ENCODE measurements at regions not wholly inside any gene's neighbourhood (a gene's known extent, or its start where the extent isn't known, plus 50 kb on each side); places are given as distances from the start of the nearest gene placed in this dataset.

DNA sequence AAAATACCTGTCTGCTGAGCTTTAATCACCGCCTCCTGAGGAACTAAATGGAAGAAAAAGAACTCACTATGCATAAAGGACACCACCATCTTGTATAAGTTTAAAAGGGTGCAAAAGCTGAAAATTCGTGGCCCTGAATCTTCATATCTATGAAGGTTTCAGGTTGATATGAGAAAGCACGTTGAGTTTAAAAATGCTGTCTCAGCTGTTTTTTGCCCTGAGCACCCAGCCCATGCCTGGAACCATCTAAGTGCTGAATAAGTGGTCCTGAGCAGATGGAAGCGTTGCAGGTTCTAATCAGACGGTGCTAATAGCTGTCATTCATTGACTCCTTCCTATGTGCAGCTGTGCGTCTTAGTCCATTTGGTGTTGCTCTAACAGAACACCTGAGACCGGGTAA lies 467.4 kb downstream of the EIPR1 start:
- Histone ChIP-seq H3K27ac (no peak overlapping the region), H3K4me3 (no peak overlapping the region), H3K9me3 (no peaks in the 10 kb centered on the region), H3K36me3 (no peaks in the 10 kb centered on the region), H3K4me1 (no peaks in the 10 kb centered on the region), H3K27me3 (no peaks in the 10 kb centered on the region)
- no peak for TF ChIP-seq POLR2AphosphoS5 (IDR thresholded peaks at IDR 0.05)
- TF ChIP-seq POLR2A (IDR thresholded peaks at IDR 0.05) = no peak
- TF ChIP-seq, protein P1, sequence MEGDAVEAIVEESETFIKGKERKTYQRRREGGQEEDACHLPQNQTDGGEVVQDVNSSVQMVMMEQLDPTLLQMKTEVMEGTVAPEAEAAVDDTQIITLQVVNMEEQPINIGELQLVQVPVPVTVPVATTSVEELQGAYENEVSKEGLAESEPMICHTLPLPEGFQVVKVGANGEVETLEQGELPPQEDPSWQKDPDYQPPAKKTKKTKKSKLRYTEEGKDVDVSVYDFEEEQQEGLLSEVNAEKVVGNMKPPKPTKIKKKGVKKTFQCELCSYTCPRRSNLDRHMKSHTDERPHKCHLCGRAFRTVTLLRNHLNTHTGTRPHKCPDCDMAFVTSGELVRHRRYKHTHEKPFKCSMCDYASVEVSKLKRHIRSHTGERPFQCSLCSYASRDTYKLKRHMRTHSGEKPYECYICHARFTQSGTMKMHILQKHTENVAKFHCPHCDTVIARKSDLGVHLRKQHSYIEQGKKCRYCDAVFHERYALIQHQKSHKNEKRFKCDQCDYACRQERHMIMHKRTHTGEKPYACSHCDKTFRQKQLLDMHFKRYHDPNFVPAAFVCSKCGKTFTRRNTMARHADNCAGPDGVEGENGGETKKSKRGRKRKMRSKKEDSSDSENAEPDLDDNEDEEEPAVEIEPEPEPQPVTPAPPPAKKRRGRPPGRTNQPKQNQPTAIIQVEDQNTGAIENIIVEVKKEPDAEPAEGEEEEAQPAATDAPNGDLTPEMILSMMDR (IDR thresholded peaks at IDR 0.05) = no peak
- no peak for TF ChIP-seq EP300 (IDR thresholded peaks at IDR 0.05)
- ATAC-seq (ENCODE audit: low FRiP score in 2 of 2) = no peak
- 90 to 95% methylated on average over 7 of the region's 7 CpGs for WGBS, 2 donors
- DNase-seq = no peak

- H3K27ac ChIP-seq = no peak overlapping the region
- no peaks in the 10 kb centered on the region for H3K27me3 ChIP-seq
- no peaks in the 10 kb centered on the region for H3K9me3 ChIP-seq
- H3K4me1 ChIP-seq = no peaks in the 10 kb centered on the region
- 85 to 90% methylated on average over 15 to 23 of the region's 23 CpGs for WGBS, 2 donors
- DNase-seq = no peak
- H3K36me3 ChIP-seq = no peaks in the 10 kb centered on the region
- TF ChIP-seq EP300 (IDR thresholded peaks at IDR 0.05) (no peak), POLR2A (IDR thresholded peaks at IDR 0.05) (no peak), POLR2AphosphoS5 (IDR thresholded peaks at IDR 0.05) (no peak)
- TF ChIP-seq, protein P1 (IDR thresholded peaks at IDR 0.05) = no peak
- H3K4me3 ChIP-seq = no peak overlapping the region
- ATAC-seq (ENCODE audit: low FRiP score in 2 of 2) = no peak
Observed at GRCh38 chr2:2909086-2910035, 468.3 kb downstream of the EIPR1 start.

DNA sequence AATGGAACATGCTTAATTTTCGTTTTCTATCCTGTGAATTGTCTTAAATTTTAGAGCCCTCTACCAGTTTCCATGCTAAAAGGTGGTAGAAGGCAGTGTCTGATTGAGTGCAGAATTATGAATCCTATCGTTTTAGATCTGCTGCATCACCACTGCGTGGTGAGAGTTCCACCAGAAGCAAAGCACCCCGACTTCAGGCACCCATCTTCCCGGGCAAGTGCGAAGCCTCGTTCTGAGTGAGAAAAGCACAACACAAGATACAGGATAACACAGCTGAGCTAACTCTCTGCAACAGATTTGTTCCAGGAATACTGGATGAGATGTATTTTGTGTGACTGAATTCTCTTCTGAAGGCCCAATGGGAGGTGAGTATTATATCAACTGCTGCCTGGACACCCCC lies 471.5 kb downstream of the EIPR1 start:
- 89 to 91% methylated on average over 7 of the region's 7 CpGs for WGBS, 2 donors
- Histone ChIP-seq H3K9me3 (no peaks in the 10 kb centered on the region), H3K36me3 (no peaks in the 10 kb centered on the region), H3K4me1 (no peaks in the 10 kb centered on the region), H3K27ac (no peak overlapping the region), H3K4me3 (no peak overlapping the region), H3K27me3 (no peaks in the 10 kb centered on the region)
- TF ChIP-seq EP300 (IDR thresholded peaks at IDR 0.05) (no peak), POLR2AphosphoS5 (IDR thresholded peaks at IDR 0.05) (no peak), POLR2A (IDR thresholded peaks at IDR 0.05) (no peak)
- TF ChIP-seq, protein P1 (IDR thresholded peaks at IDR 0.05) = no peak
- ATAC-seq (ENCODE audit: low FRiP score in 2 of 2) (no peak), DNase-seq (no peak)

DNA sequence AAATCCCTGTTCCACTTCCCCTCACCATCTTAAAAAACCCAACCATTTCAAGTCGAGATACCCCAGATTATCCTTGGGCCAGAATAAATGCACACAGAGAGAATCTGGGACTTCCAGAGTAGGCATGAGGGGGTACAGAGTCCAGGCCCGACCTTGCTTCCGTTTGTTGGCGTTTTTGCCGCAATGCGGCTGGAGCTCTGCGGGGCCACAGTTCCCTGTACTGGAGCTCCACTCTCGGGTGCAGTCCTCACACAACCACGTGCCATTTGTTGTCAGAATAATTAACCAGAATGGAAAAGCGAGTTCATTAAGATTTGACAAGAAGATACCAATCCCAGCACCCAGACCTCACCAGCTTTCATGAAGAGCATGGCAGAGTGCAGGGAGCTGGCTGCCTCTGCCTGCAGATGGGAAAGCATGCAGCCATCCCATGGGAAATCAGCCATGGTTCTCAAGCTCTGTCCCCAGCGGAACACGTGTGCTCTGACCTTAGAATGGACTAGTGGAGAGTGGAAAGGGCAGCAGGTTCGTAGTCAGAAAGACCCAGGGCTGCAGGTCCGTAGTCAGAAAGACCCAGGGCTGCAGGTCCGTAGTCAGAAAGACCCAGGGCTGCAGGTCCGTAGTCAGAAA lies 472.8 kb downstream of the EIPR1 start:
- no peak for ATAC-seq (ENCODE audit: low FRiP score in 2 of 2)

More for the DNA sequence above, 472.8 kb downstream of the EIPR1 start:
- Histone ChIP-seq H3K4me1 (no peaks in the 10 kb centered on the region), H3K27ac (no peak overlapping the region), H3K36me3 (no peaks in the 10 kb centered on the region), H3K9me3 (no peaks in the 10 kb centered on the region), H3K27me3 (no peaks in the 10 kb centered on the region), H3K4me3 (no peak overlapping the region)
- peak in 1 of 2 donors; percentile 21 for DNase-seq
- 90 to 91% methylated on average over 14 to 16 of the region's 16 CpGs for WGBS, 2 donors
- TF ChIP-seq, protein P1 (IDR thresholded peaks at IDR 0.05) = no peak
- no peak for TF ChIP-seq POLR2AphosphoS5 (IDR thresholded peaks at IDR 0.05)
- TF ChIP-seq POLR2A (IDR thresholded peaks at IDR 0.05) = no peak
- TF ChIP-seq EP300 (IDR thresholded peaks at IDR 0.05) = no peak
